ENCODE measurements at regions not wholly inside any gene's neighbourhood (a gene's known extent, or its start where the extent isn't known, plus 50 kb on each side); places are given as distances from the start of the nearest gene placed in this dataset.
"Not testable (repeated sequence)": the region's sequence is repeated elsewhere in the genome, so short reads cannot be mapped to it uniquely, and the experiment has no call there.

- no peak for DNase-seq (ENCODE audit: low read depth, low spot score)
- H3K27ac ChIP-seq = no peak overlapping the region
These were observed 308.1 kb upstream of the COL8A1 start for GRCh38 chr3:99330281-99330680.

- H3K27ac ChIP-seq = no peak overlapping the region
- DNase-seq (ENCODE audit: low read depth, low spot score) = no peak
These were observed 313.0 kb upstream of the COL8A1 start for GRCh38 chr3:99325402-99325801.

GRCh38 chr3:99324636-99325203 is 313.7 kb upstream of the COL8A1 start:
- DNase-seq (ENCODE audit: low read depth, low spot score) = no peak
- no peak overlapping the region for H3K27ac ChIP-seq

GRCh38 chr3:99323940-99324339 is 314.5 kb upstream of the COL8A1 start:
- H3K27ac ChIP-seq = no peak overlapping the region
- DNase-seq (ENCODE audit: low read depth, low spot score) = no peak

- DNase-seq (ENCODE audit: low read depth, low spot score) = no peak
- H3K27ac ChIP-seq = no peak overlapping the region
These were observed 315.8 kb upstream of the COL8A1 start for GRCh38 chr3:99322551-99322950.

GRCh38 chr3:99321261-99321660 is 317.1 kb upstream of the COL8A1 start:
- no peak for DNase-seq (ENCODE audit: low read depth, low spot score)
- H3K27ac ChIP-seq = no peak overlapping the region

- no peak overlapping the region for H3K27ac ChIP-seq
- no peak for DNase-seq (ENCODE audit: low read depth, low spot score)
These were observed 318.4 kb upstream of the COL8A1 start for GRCh38 chr3:99319961-99320360.

GRCh38 chr3:99319450-99319849 is 318.9 kb upstream of the COL8A1 start:
- no peak overlapping the region for H3K27ac ChIP-seq

GRCh38 chr3:99317201-99317600 is 321.2 kb upstream of the COL8A1 start:
- no peak for DNase-seq (ENCODE audit: low read depth, low spot score)
- H3K27ac ChIP-seq = no peak overlapping the region

More at GRCh38 chr3:99319450-99319849, 318.9 kb upstream of the COL8A1 start:
- DNase-seq (ENCODE audit: low read depth, low spot score) = no peak

GRCh38 chr3:99315896-99316295 is 322.5 kb upstream of the COL8A1 start:
- peak; percentile 5 for DNase-seq (ENCODE audit: low read depth, low spot score)
- no peak overlapping the region for H3K27ac ChIP-seq

- no peak for DNase-seq (ENCODE audit: low read depth, low spot score)
- H3K27ac ChIP-seq = no peak overlapping the region
These were observed 324.9 kb upstream of the COL8A1 start for GRCh38 chr3:99313485-99313884.

- no peak overlapping the region for H3K27ac ChIP-seq
- no peak for DNase-seq (ENCODE audit: low read depth, low spot score)
These were observed 339.7 kb upstream of the COL8A1 start for GRCh38 chr3:99298661-99299060.

- no peak overlapping the region for H3K27ac ChIP-seq
- DNase-seq (ENCODE audit: low read depth, low spot score) = no peak
These were observed 342.6 kb upstream of the COL8A1 start for GRCh38 chr3:99295836-99296235.

- DNase-seq (ENCODE audit: low read depth, low spot score); H3K27ac ChIP-seq: not testable (repeated sequence)
These were observed 344.3 kb upstream of the COL8A1 start for GRCh38 chr3:99294092-99294491.

- no peak for DNase-seq (ENCODE audit: low read depth, low spot score)
- H3K27ac ChIP-seq = no peak overlapping the region
These were observed 350.5 kb upstream of the COL8A1 start for GRCh38 chr3:99287876-99288275.

GRCh38 chr3:99286266-99286845 is 352.0 kb upstream of the COL8A1 start:
- DNase-seq (ENCODE audit: low read depth, low spot score) = no peak
- no peak overlapping the region for H3K27ac ChIP-seq

GRCh38 chr3:99269606-99270351 is 368.3 kb upstream of the DCBLD2 start:
- DNase-seq (ENCODE audit: low read depth, low spot score) = no peak
- H3K27ac ChIP-seq = no peak overlapping the region

- H3K27ac ChIP-seq = no peak overlapping the region
- no peak for DNase-seq (ENCODE audit: low read depth, low spot score)
These were observed 355.3 kb upstream of the DCBLD2 start for GRCh38 chr3:99256788-99257187.

- DNase-seq (ENCODE audit: low read depth, low spot score) = no peak
- H3K27ac ChIP-seq = no peak overlapping the region
These were observed 352.5 kb upstream of the DCBLD2 start for GRCh38 chr3:99253963-99254355.

- H3K27ac ChIP-seq = peak overlapping the region; percentile 83
- DNase-seq (ENCODE audit: low read depth, low spot score) = no peak
These were observed 349.4 kb upstream of the DCBLD2 start for GRCh38 chr3:99250821-99251355.

- H3K27ac ChIP-seq = peak overlapping the region; percentile 83
- DNase-seq (ENCODE audit: low read depth, low spot score) = peak; percentile 22
These were observed 348.8 kb upstream of the DCBLD2 start for GRCh38 chr3:99250272-99250671.

All from epithelial cell of prostate (primary cell).